Lung microvascular endothelial cell (primary cell): ENCODE measurements at regions not wholly inside any gene's neighbourhood (a gene's known extent, or its start where the extent isn't known, plus 50 kb on each side); places are given as distances from the start of the nearest gene placed in this dataset.
"Not testable (repeated sequence)": the region's sequence is repeated elsewhere in the genome, so short reads cannot be mapped to it uniquely, and the experiment has no call there.

Source experiments
- DNase-seq, 2 donors: peaks; one replicate each; pipeline versions ENCODE4 v3.0.0 to v3.0.0-alpha.2; 2010; ENCODE audit warnings: low read depth in 2 of 2

DNA sequence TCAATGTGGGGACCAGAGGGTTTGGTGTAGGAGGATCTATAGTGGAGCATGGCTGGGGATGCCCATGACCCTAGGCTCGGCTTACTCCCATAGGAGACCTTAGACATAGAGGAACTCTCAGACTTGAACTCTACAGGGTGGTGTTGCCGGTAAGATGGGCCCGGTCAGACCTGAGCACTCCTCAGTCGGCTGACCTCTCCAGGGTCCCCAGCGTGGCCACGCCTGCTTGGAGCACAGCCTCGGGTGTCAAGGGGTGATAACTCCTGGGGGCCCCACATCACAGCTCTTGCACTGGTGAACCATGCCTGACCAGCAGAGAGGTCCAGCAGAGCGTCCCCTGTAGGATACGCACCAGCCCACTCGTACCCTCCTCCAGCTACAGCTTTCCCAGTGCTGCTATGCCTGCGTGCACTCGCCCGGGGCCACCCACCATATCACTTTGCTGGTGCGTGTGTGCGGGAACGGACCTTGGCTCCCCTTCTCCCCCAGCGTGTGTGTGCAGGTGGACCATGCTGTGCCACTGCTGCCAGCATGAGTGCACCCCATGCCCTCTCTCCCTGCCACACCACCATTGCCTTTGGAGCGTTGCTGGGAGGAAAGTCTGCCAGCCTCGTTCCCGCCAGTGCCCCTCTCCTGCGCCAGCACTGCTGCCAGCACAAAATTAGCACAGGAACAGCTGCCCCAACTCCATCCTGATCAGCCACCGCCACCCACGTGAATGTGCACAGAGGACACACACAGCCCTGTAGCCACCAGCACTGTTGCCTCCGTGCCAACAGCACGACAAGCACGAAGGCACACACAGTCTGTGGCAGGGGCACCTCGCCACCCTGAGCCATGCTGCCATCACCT is 806.6 kb downstream of the GLUD2 start:
- DNase-seq: no peak

DNA sequence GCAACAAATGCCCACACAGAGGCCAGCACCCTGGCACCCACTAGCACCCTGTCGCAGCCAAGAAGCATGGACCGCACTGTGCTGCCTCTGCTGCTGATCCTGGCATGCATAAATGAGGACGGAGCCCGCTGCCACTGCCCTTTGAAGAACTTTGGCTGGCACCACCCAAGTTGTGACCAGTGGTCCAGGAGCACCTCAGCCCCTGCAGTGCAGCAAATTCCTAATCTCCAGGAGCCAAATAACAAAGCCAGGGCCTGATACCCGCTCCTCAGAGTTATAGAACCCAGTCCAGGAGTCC is 807.2 kb downstream of the GLUD2 start:
- DNase-seq: no peak

DNA sequence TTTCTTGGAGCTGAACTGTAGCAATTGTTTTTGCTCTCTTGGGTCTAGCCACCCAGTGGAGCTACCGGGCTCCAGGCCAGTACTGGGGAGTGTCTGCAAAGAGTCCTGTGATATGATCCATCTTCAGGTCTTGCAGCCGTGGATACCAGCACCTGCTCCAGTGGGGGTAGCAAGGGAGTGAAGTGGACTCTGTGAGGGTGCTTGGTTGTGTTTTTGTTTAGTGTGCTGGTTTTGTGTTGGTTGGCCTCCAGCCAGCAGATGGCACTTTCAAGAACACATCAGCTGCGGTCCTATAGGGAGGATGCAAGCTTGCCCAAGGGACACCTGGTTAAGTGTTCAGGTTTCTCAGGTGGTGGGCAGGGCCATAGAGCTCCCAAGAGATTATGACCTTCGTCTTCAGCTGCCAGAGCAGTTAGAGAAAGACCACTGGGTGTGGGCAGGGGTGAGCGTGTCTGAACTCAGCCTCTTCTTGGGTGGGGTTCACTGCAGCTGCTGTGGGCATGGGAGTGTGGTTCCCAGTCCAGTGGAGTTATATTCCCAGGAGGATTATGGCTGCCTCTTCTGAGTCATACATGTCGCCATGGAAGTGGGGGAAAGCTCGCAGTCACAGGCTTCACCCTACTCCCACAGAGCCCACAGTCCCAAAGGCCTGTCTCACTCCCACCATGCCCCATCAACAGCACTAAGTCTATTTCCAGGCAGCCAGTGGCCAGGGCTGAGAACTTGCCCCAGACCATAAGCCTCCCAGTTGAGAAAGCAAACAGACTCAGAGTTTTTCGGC is 811.6 kb downstream of the GLUD2 start:
- DNase-seq: no peak

DNA sequence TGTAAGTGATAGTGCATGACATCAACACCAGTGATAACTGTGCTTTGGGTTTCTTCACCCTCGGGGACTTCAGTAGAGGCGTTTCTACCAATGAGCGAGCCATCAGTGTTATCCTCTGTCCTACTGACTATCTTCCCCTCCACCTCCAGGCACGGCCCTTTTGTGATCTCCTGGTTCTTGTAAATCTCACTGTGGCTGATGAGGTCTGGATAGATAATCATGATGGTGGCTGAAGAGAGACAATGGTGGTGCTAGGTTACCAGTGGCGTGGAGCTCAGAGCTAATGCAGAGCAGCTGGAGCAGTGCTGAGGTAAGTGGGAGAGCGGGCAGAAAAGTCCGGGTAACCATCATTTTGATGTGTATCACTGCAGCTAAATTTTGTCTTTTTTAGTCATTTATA is 816.6 kb downstream of the GLUD2 start:
- DNase-seq: no peak

DNA sequence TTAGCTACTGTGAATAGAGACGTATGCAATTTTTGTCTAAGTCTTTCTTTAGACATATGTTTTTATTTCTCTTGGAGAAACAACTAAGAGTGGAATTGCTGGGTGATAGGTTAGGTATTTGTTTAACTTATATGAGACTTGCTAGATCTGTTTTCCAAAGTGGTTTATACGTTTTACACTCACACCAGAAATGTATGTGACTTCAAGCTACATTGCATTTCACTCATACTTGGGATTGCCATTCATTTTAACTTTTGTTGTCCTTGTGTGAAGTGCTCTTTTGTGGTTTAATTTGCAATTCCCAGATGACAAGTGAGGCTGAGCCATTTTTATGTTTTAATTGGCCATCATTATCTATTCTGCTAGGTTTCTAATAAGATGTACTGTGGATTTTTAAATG is 817.2 kb downstream of the GLUD2 start:
- no peak for DNase-seq

DNA sequence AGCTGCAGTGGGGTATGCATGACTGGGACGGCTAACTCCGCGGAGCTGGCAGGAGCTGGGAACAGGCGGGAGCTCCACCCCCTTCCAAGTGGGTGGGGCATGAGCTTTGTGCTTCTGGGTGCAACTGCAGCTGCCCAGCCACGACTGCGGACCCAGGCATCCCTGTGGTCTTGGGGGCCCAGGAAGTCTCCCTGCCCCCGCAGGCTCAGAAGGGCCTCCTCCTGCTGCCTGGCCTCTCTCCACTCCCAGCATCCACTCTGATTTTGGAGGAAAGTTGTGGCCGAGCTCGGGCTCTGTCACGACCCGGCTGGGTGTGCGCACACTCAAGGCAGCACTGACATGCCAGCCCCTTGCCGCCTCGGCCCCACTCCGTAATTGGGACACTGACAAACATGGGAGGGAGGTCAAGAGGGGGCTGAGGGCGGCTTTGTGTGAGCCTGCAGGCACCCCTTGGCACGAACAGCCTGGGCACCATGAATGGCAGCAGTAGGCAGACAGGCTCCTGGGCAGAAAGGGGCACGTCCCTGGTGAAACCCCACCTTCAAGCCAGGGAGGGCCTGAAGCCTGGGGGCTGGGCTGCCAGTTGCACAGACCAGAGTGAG is 822.6 kb downstream of the GLUD2 start:
- DNase-seq: no peak

DNA sequence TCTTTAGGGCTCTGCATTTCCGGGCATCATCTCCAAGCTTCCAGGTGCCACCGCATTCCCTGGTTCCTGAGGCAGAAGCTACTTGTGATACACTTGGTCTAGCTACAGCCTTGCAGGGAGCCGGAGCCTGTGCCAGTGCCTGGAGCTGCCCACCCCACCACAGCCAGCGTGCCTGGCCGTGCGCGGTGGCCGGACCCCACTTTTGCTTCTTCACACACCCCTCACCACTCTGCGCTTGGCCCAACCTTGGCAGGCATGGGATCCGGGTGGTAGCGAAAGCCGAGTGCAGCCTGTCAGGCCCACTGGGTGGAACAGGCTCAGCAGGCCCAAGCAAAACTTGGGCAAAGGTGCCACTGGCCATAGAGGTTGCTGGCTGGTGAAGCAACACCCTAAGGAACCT is 823.7 kb downstream of the GLUD2 start:
- no peak for DNase-seq

DNA sequence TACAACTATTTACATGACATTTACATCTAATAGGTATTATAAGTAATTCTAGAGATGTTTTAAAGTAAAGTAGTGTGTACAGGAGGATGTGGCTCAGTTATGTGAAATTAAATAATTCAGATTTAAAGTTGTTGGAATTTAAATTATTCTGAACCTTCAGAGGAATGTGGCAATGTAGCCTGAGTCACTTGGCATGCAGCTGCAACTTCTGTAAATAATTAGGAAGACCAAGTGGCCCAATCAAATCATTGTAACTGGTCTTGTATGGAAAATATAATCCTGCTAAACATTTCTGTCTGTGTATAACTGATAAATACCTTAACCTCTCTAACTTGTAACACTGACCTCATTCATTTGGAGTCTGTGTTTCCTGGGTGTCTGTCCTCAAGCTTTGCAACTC is 828.9 kb downstream of the GLUD2 start:
- no peak for DNase-seq

DNA sequence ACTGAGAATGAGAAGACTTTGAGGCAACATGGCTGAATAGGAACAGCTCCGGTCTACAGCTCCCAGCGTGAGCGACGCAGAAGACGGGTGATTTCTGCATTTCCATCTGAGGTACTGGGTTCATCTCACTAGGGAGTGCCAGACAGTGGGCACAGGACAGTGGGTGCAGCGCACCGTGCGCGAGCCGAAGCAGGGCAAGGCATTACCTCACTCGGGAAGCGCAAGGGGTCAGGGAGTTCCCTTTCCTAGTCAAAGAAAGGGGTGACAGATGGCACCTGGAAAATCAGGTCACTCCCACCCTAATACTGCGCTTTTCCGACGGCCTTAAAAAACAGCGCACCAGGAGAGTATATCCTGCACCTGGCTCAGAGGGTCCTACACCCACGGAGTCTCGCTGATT is 829.9 kb downstream of the GLUD2 start:
- not testable (repeated sequence) for DNase-seq

DNA sequence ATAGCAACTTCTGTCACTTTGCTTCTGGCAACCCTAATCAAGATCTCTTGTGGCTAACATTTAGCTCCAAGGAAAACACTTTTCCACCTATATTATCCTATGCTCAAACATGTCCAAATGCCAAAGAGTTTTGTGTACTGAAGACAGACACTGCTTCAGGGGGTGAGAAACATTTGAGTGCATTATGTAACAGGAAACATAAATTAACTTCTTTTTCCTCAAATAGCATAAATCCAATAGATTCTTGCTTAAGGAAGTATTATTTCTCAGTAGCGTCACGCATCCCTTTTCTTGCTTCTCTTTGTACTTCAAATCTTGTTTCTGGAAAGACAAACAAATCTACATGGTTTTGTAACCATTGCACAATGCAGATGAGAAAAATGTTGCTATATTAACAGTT is 839.1 kb downstream of the GLUD2 start:
- DNase-seq: no peak

DNA sequence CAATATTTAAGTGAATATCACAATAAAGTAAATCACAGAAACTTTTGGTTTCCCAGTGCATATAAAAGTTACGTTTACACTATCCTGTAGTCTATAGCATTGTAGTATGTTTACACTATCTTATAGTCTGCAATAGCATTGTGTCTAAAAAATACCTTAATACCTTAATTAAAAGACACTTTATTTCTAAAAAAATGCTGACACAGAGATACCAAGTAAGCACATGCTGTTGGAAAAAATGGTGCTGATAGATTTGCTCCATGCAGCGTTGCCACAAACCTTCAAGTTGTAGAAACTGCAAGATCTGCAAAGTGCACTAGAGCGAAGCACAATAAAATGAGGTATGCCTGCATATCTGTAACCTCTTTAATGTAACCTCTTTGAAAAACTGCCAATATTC is 847.3 kb downstream of the GLUD2 start:
- no peak for DNase-seq

DNA sequence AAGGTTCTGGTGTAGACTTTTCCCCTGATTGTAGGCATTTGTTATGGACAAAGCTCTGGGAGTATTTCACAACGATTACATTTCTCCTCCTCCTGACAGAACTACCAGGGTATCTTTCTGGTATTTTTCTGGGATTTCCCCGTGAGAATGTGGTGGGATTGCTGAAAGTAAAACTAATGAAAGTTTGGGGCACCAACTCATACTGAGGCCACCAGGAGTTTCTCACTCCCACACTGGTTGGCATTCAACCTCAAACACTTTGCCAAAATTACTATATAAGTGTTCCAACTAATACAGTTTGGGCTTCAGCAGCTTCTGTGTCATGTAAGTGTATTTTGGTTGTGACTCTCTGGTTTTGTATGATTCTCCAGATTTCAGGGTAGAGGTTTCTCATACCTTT is 855.1 kb downstream of the GLUD2 start:
- DNase-seq: no peak

DNA sequence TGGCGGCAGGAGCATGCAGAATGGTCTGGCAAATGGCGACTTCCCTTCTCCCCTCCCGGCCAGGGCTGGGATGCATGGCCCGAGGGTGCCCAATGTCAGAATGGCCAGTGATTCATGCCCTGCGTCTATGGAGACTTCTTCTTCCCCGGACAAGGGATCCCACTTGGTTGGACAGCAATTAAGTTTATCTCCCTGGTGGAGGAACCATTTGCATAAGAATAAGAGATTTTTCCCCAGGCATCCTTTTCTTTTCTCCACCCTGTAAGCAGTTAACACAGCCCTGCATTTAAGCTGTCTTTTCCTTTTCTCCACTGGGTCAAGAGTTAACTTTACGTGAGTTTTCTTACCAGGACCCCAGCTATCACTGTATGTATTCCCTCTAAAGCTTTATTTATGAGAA is 856.6 kb downstream of the GLUD2 start:
- DNase-seq: no peak

DNA sequence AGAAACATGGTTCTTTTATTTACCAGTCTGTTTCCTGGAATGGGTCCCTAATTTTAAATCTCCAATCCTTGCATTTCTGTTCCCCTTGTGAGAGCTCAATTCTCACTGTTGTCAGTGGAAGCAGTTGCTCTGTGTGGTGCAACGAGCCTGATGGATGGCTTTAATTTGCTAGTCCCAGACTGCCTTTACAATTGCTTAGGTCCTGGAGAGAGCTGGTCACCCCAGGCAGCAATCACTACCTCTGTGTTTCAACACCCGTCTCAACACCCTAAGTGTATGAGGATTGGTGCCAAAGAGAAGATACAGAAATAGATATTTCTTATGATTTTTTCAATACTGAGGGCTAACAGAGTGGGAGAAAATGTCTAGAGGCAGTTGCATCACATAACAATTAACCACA is 873.8 kb downstream of the GLUD2 start:
- no peak for DNase-seq

DNA sequence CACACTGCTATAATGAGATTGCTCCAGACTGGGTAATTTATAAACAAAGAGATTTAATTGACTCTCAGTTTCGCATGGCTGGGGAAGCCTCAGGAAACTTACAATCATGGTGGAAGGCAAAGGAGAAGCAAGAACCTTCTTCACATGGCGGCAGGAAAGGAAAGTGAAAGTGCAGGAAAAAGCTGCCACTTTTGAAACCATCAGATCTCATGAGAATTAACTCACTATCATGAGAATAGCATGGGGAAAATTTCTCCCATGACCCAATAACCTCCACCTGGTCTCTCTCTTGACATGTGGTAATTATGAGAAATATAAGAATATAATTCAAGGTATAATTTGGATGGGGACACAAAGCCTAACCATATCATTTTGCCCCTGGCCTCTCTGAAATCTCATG is 884.2 kb downstream of the GLUD2 start:
- no peak for DNase-seq

DNA sequence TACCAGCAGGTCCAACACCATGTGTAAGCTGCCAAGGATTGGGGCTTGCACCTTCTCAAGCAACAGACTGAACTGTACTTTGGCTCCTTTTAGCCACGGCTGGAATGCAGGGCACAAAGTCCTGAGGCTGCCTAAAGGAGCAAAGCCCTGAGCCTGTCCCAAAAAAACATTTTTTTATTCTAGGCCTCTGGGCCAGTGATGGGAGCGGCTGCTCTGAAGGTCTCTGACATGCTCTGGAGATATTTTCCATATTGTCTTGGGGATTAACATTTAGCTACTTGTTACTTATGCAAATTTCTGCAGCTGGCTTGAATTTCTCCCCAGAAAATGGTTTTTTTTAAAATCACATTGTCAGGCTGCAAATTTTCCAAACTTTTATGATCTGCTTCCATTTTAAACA is 885.3 kb downstream of the GLUD2 start:
- DNase-seq: no peak

DNA sequence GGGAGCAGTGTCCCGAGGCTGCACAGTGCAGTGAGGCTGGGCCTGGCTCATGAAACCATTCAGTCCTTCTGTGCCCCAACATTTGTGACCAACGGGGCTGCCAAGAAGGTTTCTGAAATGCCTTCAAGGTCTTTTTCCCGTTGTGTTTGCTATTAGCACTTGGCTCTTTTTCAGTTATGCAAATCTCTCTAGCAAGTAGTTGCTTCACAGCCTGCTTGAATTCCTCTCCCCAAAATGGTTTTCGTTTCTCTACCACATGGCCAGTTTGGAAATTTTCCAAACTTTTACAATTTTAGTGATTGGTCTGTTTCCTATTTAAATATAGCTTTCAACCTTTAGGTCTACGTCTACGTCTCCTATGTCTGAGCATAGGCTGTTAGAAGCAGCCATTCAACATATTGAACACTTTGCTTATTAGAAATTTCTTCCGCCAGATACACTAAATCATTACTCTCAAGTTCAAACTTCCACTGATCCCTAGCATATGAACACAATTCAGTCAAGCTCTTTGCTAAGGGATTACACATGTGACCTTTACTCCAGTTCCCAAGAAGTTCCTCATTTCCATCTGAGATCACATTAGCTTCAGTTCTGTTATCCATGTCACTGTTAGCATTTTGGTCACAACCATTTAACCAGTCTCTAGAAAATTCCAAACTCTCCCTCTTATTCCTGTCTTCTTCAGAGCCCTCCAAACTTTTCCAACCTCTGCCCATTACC is 901.8 kb downstream of the GLUD2 start:
- no peak for DNase-seq

DNA sequence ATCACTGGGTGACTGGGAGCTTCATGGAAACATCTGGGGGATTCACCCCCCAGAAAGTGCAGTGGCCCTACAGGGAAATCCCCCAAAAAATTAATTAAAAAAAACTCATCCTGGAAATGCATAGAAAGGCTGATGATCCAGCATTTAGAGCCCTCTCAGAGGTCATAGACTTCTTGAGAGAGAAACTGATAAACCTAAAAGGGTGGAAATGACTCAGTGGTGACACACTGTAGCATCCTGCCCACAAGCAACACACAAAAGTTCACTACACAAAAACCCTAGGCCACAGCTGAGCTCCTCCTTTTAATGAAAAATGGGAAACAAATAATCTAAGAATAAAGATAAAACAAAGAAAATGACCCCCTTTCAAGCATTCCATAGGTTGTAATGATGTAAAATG is 911.5 kb downstream of the GLUD2 start:
- no peak for DNase-seq

DNA sequence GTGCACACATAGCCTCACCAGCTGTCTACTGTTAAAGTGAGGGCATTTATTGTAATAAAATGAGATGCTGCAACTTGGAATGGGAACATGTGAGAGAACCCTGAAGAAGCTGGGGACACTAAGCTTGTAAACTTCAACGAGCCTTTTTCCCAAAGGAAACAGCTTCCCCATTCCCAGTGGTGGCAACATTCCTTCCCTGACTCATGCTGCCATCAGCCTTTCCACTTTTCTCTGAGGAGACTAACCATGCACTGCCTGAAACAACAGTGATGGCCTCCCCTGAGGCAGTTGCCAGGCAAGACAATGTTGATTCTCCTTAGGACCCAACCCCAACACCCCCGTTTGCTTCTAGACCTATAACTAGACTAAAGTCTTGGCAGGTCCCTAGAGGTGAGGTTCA is 928.3 kb downstream of the GLUD2 start:
- no peak for DNase-seq

DNA sequence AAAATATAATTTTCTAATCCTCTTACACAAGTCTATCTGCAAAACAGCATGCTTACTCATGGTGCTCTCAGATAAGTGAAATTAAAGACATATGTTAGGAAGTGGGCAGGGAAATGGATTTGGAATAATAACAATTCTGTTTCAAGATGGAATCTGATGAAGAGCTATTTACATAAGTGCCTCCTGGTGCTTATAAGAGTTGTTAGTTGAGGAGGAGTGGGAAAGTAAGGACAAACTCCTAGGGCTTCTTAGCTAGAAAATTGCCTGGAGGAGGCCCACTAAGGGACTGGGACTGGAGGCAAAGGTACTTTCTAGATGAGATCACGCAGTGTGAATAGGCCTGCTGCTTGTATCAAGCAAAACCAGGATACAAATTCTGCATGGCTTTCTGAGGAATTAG is 939.8 kb downstream of the GLUD2 start:
- no peak for DNase-seq

DNA sequence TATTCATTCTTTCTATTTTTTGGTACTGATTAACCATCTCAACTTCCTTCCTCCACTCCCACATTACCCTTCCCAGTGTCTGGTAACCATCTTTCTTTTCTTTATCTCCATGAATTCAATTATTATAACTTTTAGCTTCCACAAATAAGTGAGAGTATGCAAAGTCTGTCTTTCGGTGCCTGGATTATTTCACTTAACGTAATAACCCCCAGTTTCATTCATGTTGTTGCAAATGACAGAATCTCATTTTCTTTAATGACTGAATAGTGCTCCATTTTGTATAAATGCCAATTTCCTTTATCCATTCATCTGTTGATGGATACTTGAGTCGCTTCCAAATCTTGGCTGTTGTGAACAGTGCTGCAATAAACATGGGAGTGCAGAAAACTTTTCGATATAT is 940.4 kb downstream of the GLUD2 start:
- no peak for DNase-seq

DNA sequence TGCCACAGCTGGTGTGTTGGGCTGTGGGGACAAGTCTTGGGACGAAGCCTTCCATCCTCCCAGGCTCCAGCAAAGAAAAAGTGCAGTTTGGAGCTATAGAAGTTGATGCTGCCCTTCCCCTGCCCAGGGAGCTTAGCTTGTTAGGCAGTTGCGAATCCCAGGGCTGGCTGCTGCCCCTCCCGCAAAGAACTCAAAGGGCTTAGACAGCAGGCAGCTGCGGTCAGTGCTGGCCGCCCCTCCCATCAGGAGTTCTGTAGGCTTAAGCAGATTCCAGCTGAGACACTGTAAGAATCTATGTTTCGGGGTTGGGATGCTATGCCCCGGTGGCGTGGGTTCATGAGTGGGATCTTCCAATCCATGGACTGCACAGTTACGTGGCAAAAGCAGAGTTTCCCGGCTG is 956.7 kb downstream of the GLUD2 start:
- DNase-seq: no peak
